T-helper 22 cell (primary cell): ENCODE measurements at regions not wholly inside any gene's neighbourhood (a gene's known extent, or its start where the extent isn't known, plus 50 kb on each side); places are given as distances from the start of the nearest gene placed in this dataset.

Experiments
- DNase-seq: peaks from one replicate; pipeline ENCODE4 v3.0.0-alpha.2; 2020; ENCODE audit warnings: low read depth

GRCh38 chr6:79775222-79775621 lies 144.1 kb downstream of the SH3BGRL2 start:
- no peak for DNase-seq

- DNase-seq = no peak
Measured at GRCh38 chr6:79764747-79765146, 133.6 kb downstream of the SH3BGRL2 start.

- DNase-seq = no peak
Measured at GRCh38 chr6:79763301-79763700, 132.2 kb downstream of the SH3BGRL2 start.

- DNase-seq = no peak
Measured at GRCh38 chr6:79762370-79762769, 131.2 kb downstream of the SH3BGRL2 start.

- no peak for DNase-seq
Measured at GRCh38 chr6:79756496-79756895, 125.4 kb downstream of the SH3BGRL2 start.

GRCh38 chr6:79755967-79756366 lies 124.8 kb downstream of the SH3BGRL2 start:
- DNase-seq = no peak
